ENCODE measurements at regions not wholly inside any gene's neighbourhood (a gene's known extent, or its start where the extent isn't known, plus 50 kb on each side); places are given as distances from the start of the nearest gene placed in this dataset.

- H3K36me3 ChIP-seq (ENCODE audit: control insufficient read depth, insufficient read depth, low read length): no peaks in the 10 kb centered on the region
- no peaks in the 10 kb centered on the region for H3K27me3 ChIP-seq (ENCODE audit: control insufficient read depth, insufficient read depth, low read length, poor library complexity, severe bottlenecking)
- H3K4me1 ChIP-seq (ENCODE audit: control insufficient read depth, insufficient read depth, low read length): peaks cover 3% of the 10 kb centered on the region
- H3K4me3 ChIP-seq (ENCODE audit: insufficient read depth, low read depth, low read length): no peak overlapping the region
- no peaks in the 10 kb centered on the region for H3K9me3 ChIP-seq (ENCODE audit: control insufficient read depth, low read length)
- no peak overlapping the region for H3K27ac ChIP-seq (ENCODE audit: insufficient read depth, low read depth, low read length, poor library complexity, severe bottlenecking)
These were observed 537.6 kb upstream of the CDH2 start for GRCh38 chr18:28714498-28714897.

GRCh38 chr18:28712796-28713425 lies 536.0 kb upstream of the CDH2 start:
- Histone ChIP-seq H3K9me3 (ENCODE audit: control insufficient read depth, low read length) (no peaks in the 10 kb centered on the region), H3K4me3 (ENCODE audit: insufficient read depth, low read depth, low read length) (no peak overlapping the region), H3K36me3 (ENCODE audit: control insufficient read depth, insufficient read depth, low read length) (no peaks in the 10 kb centered on the region), H3K27me3 (ENCODE audit: control insufficient read depth, insufficient read depth, low read length, poor library complexity, severe bottlenecking) (no peaks in the 10 kb centered on the region), H3K4me1 (ENCODE audit: control insufficient read depth, insufficient read depth, low read length) (peaks cover 3% of the 10 kb centered on the region), H3K27ac (ENCODE audit: insufficient read depth, low read depth, low read length, poor library complexity, severe bottlenecking) (no peak overlapping the region)
- 87 to 90% methylated on average over 3 of the region's 4 CpGs for WGBS, 2 experiments

- 91 to 100% methylated on average over 1 of the region's 1 CpG for WGBS, 2 experiments
These were observed 535.2 kb upstream of the CDH2 start for GRCh38 chr18:28712172-28712571.

GRCh38 chr18:28711096-28711495 lies 534.2 kb upstream of the CDH2 start:
- H3K27me3 ChIP-seq (ENCODE audit: control insufficient read depth, insufficient read depth, low read length, poor library complexity, severe bottlenecking): no peaks in the 10 kb centered on the region
- WGBS, 2 experiments: 95 to 100% methylated on average over 1 of the region's 1 CpG
- peaks cover 3% of the 10 kb centered on the region for H3K4me1 ChIP-seq (ENCODE audit: control insufficient read depth, insufficient read depth, low read length)
- H3K36me3 ChIP-seq (ENCODE audit: control insufficient read depth, insufficient read depth, low read length): no peaks in the 10 kb centered on the region
- H3K4me3 ChIP-seq (ENCODE audit: insufficient read depth, low read depth, low read length): no peak overlapping the region
- H3K9me3 ChIP-seq (ENCODE audit: control insufficient read depth, low read length): no peaks in the 10 kb centered on the region
- no peak overlapping the region for H3K27ac ChIP-seq (ENCODE audit: insufficient read depth, low read depth, low read length, poor library complexity, severe bottlenecking)

More at GRCh38 chr18:28712172-28712571, 535.2 kb upstream of the CDH2 start:
- peaks cover 3% of the 10 kb centered on the region for H3K4me1 ChIP-seq (ENCODE audit: control insufficient read depth, insufficient read depth, low read length)
- no peaks in the 10 kb centered on the region for H3K27me3 ChIP-seq (ENCODE audit: control insufficient read depth, insufficient read depth, low read length, poor library complexity, severe bottlenecking)
- H3K36me3 ChIP-seq (ENCODE audit: control insufficient read depth, insufficient read depth, low read length): no peaks in the 10 kb centered on the region
- H3K27ac ChIP-seq (ENCODE audit: insufficient read depth, low read depth, low read length, poor library complexity, severe bottlenecking): no peak overlapping the region
- no peaks in the 10 kb centered on the region for H3K9me3 ChIP-seq (ENCODE audit: control insufficient read depth, low read length)
- no peak overlapping the region for H3K4me3 ChIP-seq (ENCODE audit: insufficient read depth, low read depth, low read length)

GRCh38 chr18:28707006-28707405 lies 530.1 kb upstream of the CDH2 start:
- H3K36me3 ChIP-seq (ENCODE audit: control insufficient read depth, insufficient read depth, low read length): no peaks in the 10 kb centered on the region
- no peaks in the 10 kb centered on the region for H3K9me3 ChIP-seq (ENCODE audit: control insufficient read depth, low read length)
- 88 to 89% methylated on average over 4 of the region's 4 CpGs for WGBS, 2 experiments
- no peak overlapping the region for H3K27ac ChIP-seq (ENCODE audit: insufficient read depth, low read depth, low read length, poor library complexity, severe bottlenecking)
- H3K4me3 ChIP-seq (ENCODE audit: insufficient read depth, low read depth, low read length): no peak overlapping the region
- no peaks in the 10 kb centered on the region for H3K27me3 ChIP-seq (ENCODE audit: control insufficient read depth, insufficient read depth, low read length, poor library complexity, severe bottlenecking)
- H3K4me1 ChIP-seq (ENCODE audit: control insufficient read depth, insufficient read depth, low read length): no peaks in the 10 kb centered on the region

GRCh38 chr18:28706397-28706796 lies 529.5 kb upstream of the CDH2 start:
- Histone ChIP-seq H3K4me1 (ENCODE audit: control insufficient read depth, insufficient read depth, low read length) (no peaks in the 10 kb centered on the region), H3K27ac (ENCODE audit: insufficient read depth, low read depth, low read length, poor library complexity, severe bottlenecking) (no peak overlapping the region), H3K36me3 (ENCODE audit: control insufficient read depth, insufficient read depth, low read length) (no peaks in the 10 kb centered on the region), H3K27me3 (ENCODE audit: control insufficient read depth, insufficient read depth, low read length, poor library complexity, severe bottlenecking) (no peaks in the 10 kb centered on the region), H3K9me3 (ENCODE audit: control insufficient read depth, low read length) (no peaks in the 10 kb centered on the region), H3K4me3 (ENCODE audit: insufficient read depth, low read depth, low read length) (no peak overlapping the region)
- 80 to 86% methylated on average over 4 of the region's 4 CpGs for WGBS, 2 experiments

- H3K36me3 ChIP-seq (ENCODE audit: control insufficient read depth, insufficient read depth, low read length): no peaks in the 10 kb centered on the region
- H3K27ac ChIP-seq (ENCODE audit: insufficient read depth, low read depth, low read length, poor library complexity, severe bottlenecking): no peak overlapping the region
- H3K4me3 ChIP-seq (ENCODE audit: insufficient read depth, low read depth, low read length): no peak overlapping the region
- H3K4me1 ChIP-seq (ENCODE audit: control insufficient read depth, insufficient read depth, low read length): no peaks in the 10 kb centered on the region
- no peaks in the 10 kb centered on the region for H3K9me3 ChIP-seq (ENCODE audit: control insufficient read depth, low read length)
- H3K27me3 ChIP-seq (ENCODE audit: control insufficient read depth, insufficient read depth, low read length, poor library complexity, severe bottlenecking): no peaks in the 10 kb centered on the region
- WGBS, 2 experiments: 76 to 93% methylated on average over 1 of the region's 1 CpG
These were observed 528.6 kb upstream of the CDH2 start for GRCh38 chr18:28705482-28705881.

GRCh38 chr18:28692337-28692736 lies 515.4 kb upstream of the CDH2 start:
- WGBS, 2 experiments: 100% methylated on average over 1 of the region's 1 CpG; no CpG with 5 or more reads in 1 of the 2 experiments
- Histone ChIP-seq H3K27ac (ENCODE audit: insufficient read depth, low read depth, low read length, poor library complexity, severe bottlenecking) (no peak overlapping the region), H3K27me3 (ENCODE audit: control insufficient read depth, insufficient read depth, low read length, poor library complexity, severe bottlenecking) (no peaks in the 10 kb centered on the region), H3K9me3 (ENCODE audit: control insufficient read depth, low read length) (no peaks in the 10 kb centered on the region), H3K4me3 (ENCODE audit: insufficient read depth, low read depth, low read length) (no peak overlapping the region), H3K36me3 (ENCODE audit: control insufficient read depth, insufficient read depth, low read length) (no peaks in the 10 kb centered on the region), H3K4me1 (ENCODE audit: control insufficient read depth, insufficient read depth, low read length) (no peaks in the 10 kb centered on the region)

GRCh38 chr18:28691496-28691840 lies 514.5 kb upstream of the CDH2 start:
- no peak overlapping the region for H3K27ac ChIP-seq (ENCODE audit: insufficient read depth, low read depth, low read length, poor library complexity, severe bottlenecking)
- WGBS, 2 experiments: 100% methylated on average over 1 of the region's 1 CpG

GRCh38 chr18:28690836-28691495 lies 514.0 kb upstream of the CDH2 start:
- Histone ChIP-seq H3K4me3 (ENCODE audit: insufficient read depth, low read depth, low read length) (no peak overlapping the region), H3K27me3 (ENCODE audit: control insufficient read depth, insufficient read depth, low read length, poor library complexity, severe bottlenecking) (no peaks in the 10 kb centered on the region), H3K9me3 (ENCODE audit: control insufficient read depth, low read length) (no peaks in the 10 kb centered on the region), H3K36me3 (ENCODE audit: control insufficient read depth, insufficient read depth, low read length) (no peaks in the 10 kb centered on the region), H3K4me1 (ENCODE audit: control insufficient read depth, insufficient read depth, low read length) (no peaks in the 10 kb centered on the region), H3K27ac (ENCODE audit: insufficient read depth, low read depth, low read length, poor library complexity, severe bottlenecking) (no peak overlapping the region)
- 94 to 96% methylated on average over 4 to 6 of the region's 6 CpGs for WGBS, 2 experiments

More at GRCh38 chr18:28691496-28691840, 514.5 kb upstream of the CDH2 start:
- no peaks in the 10 kb centered on the region for H3K4me1 ChIP-seq (ENCODE audit: control insufficient read depth, insufficient read depth, low read length)
- H3K36me3 ChIP-seq (ENCODE audit: control insufficient read depth, insufficient read depth, low read length): no peaks in the 10 kb centered on the region
- H3K4me3 ChIP-seq (ENCODE audit: insufficient read depth, low read depth, low read length): no peak overlapping the region
- H3K27me3 ChIP-seq (ENCODE audit: control insufficient read depth, insufficient read depth, low read length, poor library complexity, severe bottlenecking): no peaks in the 10 kb centered on the region
- no peaks in the 10 kb centered on the region for H3K9me3 ChIP-seq (ENCODE audit: control insufficient read depth, low read length)
